Adrenal gland (tissue), 5 donors: ENCODE measurements at regions not wholly inside any gene's neighbourhood (a gene's known extent, or its start where the extent isn't known, plus 50 kb on each side); places are given as distances from the start of the nearest gene placed in this dataset.

ENCODE experiments used
- POLR2A ChIP-seq, 2 donors: fragments of 450-650 bp; IDR thresholded peaks; one replicate each; pipeline ENCODE4 v1.6.1; 2017; ENCODE audit warnings: antibody characterized with exemption in 2 of 2, mild to moderate bottlenecking in 2 of 2, moderate library complexity in 1 of 2
- TF ChIP-seq, protein P1 (sequence below), 6 experiments: fragments of 450-650 bp in 4 of 6; fragments of 200-600 bp in 2 of 6; sonication (generic) in 1 of 6; IDR thresholded peaks; 1 replicate in 5 of 6; 2 replicates in 1 of 6; pipeline versions ENCODE4 v1.5.1 to v1.8.0; 2016 to 2021; ENCODE audit warnings: antibody characterized with exemption in 6 of 6, mild to moderate bottlenecking in 2 of 6, moderate library complexity in 1 of 6
- donor health status: DM: no; HTN: no; CAD: no.

DNA sequence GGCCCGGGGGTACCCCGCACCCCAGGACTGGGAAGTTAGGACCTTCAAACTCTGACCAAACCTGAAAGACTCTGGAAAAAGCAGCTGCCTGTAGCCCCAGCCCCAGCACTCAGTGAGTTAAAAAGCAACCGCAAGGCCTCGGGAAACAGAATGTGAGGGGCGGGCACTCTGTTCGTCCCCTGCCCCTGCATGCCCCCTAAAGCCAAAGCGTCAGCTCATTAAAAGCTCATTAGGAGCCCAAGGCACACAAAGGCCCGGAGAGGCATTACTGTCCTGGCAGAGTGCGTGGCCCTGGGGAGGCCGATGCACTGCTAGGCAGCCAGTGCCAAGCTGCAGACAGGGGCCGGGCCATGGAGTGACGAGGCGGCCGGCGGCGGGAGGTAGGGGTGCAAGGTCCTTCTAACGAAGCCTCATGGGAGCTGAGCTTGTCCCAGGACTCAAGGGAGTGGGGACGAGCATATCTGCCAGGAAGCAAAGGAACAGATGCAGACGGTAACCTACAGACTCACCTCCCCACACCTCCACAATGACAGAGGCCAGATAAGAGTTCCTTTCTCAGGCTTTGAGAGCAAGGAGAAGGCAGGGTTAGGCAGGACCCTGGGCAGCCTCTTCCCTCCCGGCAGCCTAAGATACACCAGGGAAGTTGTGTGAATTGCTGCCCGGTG is 116.8 kb downstream of the ENGASE start:
- TF ChIP-seq, protein P1, sequence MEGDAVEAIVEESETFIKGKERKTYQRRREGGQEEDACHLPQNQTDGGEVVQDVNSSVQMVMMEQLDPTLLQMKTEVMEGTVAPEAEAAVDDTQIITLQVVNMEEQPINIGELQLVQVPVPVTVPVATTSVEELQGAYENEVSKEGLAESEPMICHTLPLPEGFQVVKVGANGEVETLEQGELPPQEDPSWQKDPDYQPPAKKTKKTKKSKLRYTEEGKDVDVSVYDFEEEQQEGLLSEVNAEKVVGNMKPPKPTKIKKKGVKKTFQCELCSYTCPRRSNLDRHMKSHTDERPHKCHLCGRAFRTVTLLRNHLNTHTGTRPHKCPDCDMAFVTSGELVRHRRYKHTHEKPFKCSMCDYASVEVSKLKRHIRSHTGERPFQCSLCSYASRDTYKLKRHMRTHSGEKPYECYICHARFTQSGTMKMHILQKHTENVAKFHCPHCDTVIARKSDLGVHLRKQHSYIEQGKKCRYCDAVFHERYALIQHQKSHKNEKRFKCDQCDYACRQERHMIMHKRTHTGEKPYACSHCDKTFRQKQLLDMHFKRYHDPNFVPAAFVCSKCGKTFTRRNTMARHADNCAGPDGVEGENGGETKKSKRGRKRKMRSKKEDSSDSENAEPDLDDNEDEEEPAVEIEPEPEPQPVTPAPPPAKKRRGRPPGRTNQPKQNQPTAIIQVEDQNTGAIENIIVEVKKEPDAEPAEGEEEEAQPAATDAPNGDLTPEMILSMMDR (IDR thresholded peaks at IDR 0.05) = no peak
- TF ChIP-seq POLR2A (IDR thresholded peaks at IDR 0.05) = no peak
